ENCODE measurements at regions not wholly inside any gene's neighbourhood (a gene's known extent, or its start where the extent isn't known, plus 50 kb on each side); places are given as distances from the start of the nearest gene placed in this dataset.

DNA sequence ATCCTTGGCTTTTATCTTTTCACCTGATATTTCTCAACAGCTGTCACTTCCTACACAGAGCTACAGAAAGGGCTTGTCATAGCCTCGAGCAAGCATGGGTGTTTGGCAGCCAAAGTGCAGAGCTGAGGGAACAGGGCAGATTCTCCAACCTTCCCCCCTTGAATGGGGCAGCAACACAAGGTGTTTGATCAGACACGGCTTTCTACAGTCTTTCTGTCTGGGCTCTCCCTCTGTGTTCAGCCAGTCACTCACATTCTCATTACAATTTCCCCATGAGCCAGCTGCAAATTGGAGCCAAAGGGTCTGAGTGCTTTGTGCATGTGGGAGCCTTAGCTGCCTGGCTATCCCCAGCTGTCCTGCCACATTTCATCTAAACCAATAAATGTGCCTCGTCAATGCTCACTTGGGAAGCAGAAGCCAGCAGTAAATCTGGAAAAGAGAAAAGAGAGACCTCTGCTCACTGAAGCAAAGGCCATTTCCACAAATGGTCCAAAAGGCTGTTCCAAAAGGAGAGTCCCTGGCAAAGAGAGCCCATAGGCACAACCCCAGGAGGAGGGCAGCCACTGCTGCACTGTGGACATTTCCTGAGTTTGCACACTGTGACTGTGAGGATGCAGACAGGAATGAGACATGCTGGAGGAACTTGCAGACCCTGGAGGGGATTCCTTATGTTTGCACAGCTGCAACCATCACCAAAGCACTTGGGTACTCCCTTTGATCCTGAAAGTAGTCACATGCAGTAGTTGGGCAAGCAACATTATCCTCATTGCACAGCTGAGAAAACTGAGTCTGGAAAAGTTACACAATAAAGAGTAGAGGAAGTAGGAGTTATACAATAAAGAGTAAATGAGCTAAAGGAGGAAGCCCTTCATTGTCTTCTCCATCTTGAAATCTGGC is 186.8 kb downstream of the FAM181B start:
- POLR2A ChIA-PET: no interaction called here
- DNase-seq: no peak
- H3K27ac Mint-ChIP-seq: no peak overlapping the region
- no peak for ATAC-seq
- H3K9me3 Mint-ChIP-seq: no peaks in the 10 kb centered on the region
- peaks cover 1% of the 10 kb centered on the region for H3K27me3 Mint-ChIP-seq
- TF ChIP-seq, protein P1, sequence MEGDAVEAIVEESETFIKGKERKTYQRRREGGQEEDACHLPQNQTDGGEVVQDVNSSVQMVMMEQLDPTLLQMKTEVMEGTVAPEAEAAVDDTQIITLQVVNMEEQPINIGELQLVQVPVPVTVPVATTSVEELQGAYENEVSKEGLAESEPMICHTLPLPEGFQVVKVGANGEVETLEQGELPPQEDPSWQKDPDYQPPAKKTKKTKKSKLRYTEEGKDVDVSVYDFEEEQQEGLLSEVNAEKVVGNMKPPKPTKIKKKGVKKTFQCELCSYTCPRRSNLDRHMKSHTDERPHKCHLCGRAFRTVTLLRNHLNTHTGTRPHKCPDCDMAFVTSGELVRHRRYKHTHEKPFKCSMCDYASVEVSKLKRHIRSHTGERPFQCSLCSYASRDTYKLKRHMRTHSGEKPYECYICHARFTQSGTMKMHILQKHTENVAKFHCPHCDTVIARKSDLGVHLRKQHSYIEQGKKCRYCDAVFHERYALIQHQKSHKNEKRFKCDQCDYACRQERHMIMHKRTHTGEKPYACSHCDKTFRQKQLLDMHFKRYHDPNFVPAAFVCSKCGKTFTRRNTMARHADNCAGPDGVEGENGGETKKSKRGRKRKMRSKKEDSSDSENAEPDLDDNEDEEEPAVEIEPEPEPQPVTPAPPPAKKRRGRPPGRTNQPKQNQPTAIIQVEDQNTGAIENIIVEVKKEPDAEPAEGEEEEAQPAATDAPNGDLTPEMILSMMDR (IDR thresholded peaks at IDR 0.05): no peak
- H3K4me1 Mint-ChIP-seq (ENCODE audit: low read depth): no peaks in the 10 kb centered on the region
- intact Hi-C loops (cut with micrococcal nuclease): no loop called here
- no peak overlapping the region for H3K4me3 Mint-ChIP-seq
- no peaks in the 10 kb centered on the region for H3K36me3 Mint-ChIP-seq (ENCODE audit: low read depth)
- CTCF ChIA-PET: no interaction called here

DNA sequence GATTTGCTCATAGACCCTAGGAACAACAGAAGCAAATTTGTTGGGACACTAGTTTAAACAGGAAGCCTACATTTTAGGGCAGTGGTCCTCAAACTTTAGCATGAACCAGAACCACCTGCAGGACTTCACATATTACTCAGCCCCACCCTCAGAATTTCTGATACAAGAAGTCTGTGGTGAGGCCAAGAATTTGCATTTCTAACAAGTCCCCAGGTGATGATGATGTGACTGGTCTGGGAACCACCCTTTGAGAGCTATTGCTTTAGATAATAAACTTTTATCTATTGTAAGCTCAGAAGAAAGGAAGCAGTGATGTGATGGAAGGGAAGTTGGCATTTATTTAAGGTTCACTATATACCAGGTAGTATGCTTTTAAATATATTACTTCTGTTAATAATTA is 194.0 kb downstream of the FAM181B start:
- TF ChIP-seq, protein P1 (IDR thresholded peaks at IDR 0.05): no peak
- H3K9me3 Mint-ChIP-seq: no peaks in the 10 kb centered on the region
- no peak overlapping the region for H3K4me3 Mint-ChIP-seq
- DNase-seq (no peak), ATAC-seq (no peak)
- POLR2A ChIA-PET: no interaction called here
- intact Hi-C loops (cut with micrococcal nuclease): no loop called here
- H3K27me3 Mint-ChIP-seq: no peaks in the 10 kb centered on the region
- no peak overlapping the region for H3K27ac Mint-ChIP-seq
- no peaks in the 10 kb centered on the region for H3K4me1 Mint-ChIP-seq (ENCODE audit: low read depth)
- no peaks in the 10 kb centered on the region for H3K36me3 Mint-ChIP-seq (ENCODE audit: low read depth)
- CTCF ChIA-PET: no interaction called here

DNA sequence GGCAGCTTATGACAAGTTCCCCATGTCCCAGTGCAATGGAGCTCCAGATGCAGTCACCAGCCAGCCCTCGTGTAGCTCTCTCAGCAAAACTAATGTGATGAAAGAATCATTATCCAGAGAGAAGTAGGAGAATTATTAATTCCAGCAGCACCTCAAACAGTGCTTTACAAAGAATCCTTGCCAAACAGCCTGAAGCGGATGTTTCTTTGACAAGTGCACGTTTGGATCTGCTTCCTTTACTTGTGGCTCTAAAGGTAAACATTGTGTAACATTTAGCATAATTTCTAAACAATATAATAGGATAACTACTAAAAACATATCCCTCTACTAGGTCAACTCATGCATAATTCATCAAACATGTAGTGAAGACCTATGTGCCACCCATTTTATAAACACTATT is 197.0 kb downstream of the FAM181B start:
- ChIA-PET POLR2A (no interaction called here), CTCF (no interaction called here)
- no peak overlapping the region for H3K27ac Mint-ChIP-seq
- H3K4me1 Mint-ChIP-seq (ENCODE audit: low read depth): no peaks in the 10 kb centered on the region
- H3K27me3 Mint-ChIP-seq: no peaks in the 10 kb centered on the region
- no peaks in the 10 kb centered on the region for H3K36me3 Mint-ChIP-seq (ENCODE audit: low read depth)
- no peak overlapping the region for H3K4me3 Mint-ChIP-seq
- intact Hi-C loops (cut with micrococcal nuclease): no loop called here
- ATAC-seq: no peak
- TF ChIP-seq, protein P1 (IDR thresholded peaks at IDR 0.05): no peak
- H3K9me3 Mint-ChIP-seq: no peaks in the 10 kb centered on the region
- no peak for DNase-seq

DNA sequence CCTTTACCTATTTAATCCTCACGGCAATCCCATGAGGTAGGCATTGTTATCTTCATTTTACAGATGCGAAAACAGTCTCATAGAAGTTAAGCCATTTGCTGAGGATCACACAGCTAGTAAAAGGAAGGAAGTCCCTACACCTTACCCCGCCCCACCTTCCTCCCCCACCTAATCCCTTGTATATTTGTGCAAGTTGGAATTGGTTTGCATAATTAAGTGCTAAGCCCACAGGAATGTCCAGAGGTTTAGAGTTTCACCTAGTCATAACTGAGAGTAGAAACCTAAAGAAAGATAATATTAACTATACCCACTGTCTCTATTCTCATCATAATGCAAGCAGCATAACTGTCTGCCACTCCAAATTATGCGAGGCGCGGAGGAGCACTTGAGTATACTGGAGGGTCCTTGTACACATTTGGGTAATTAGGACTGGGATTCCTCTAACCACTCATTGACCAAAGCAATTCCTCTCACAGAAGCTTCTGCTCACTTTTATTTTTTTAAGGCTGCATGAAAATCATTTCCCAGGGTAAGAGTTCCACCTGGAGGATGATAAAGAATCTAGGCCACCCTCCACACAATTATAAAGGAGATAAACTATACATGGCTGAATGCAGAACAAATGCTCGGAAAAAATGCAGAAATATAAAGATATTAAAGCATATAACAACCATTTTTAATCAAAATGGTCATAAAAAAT is 199.9 kb downstream of the FAM181B start:
- DNase-seq (no peak), ATAC-seq (no peak)
- Mint-ChIP-seq H3K9me3 (no peaks in the 10 kb centered on the region), H3K27ac (no peak overlapping the region), H3K4me3 (no peak overlapping the region), H3K36me3 (ENCODE audit: low read depth) (no peaks in the 10 kb centered on the region), H3K4me1 (ENCODE audit: low read depth) (no peaks in the 10 kb centered on the region), H3K27me3 (no peaks in the 10 kb centered on the region)
- intact Hi-C loops (cut with micrococcal nuclease): no loop called here
- POLR2A ChIA-PET: no interaction called here
- TF ChIP-seq, protein P1 (IDR thresholded peaks at IDR 0.05): no peak
- CTCF ChIA-PET: no interaction called here

DNA sequence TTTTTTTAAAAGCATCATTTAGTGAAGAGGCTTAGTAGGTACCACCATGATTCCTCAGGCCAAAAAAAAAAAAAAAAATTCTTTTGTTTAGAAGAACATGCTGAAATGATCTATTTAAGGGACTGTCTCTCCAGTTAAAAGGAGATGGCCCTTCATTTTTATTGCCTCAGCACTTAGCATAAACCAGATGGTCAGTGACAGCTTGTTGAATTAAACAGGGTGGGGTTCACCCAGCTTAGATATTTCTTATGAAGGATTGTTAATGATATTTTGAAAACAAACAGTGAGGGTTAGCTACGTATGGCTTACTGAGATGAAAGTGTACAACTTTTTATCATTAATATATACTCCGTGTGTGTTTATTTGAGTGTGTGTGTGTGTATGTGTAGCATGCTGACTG is 203.7 kb downstream of the FAM181B start:
- no peak for DNase-seq
- ATAC-seq: no peak
- no peaks in the 10 kb centered on the region for H3K9me3 Mint-ChIP-seq
- POLR2A ChIA-PET: no interaction called here
- no peak overlapping the region for H3K27ac Mint-ChIP-seq
- H3K36me3 Mint-ChIP-seq (ENCODE audit: low read depth): no peaks in the 10 kb centered on the region
- TF ChIP-seq, protein P1 (IDR thresholded peaks at IDR 0.05): no peak
- no peaks in the 10 kb centered on the region for H3K4me1 Mint-ChIP-seq (ENCODE audit: low read depth)
- no peaks in the 10 kb centered on the region for H3K27me3 Mint-ChIP-seq
- intact Hi-C loops (cut with micrococcal nuclease): no loop called here
- no peak overlapping the region for H3K4me3 Mint-ChIP-seq
- CTCF ChIA-PET: no interaction called here
